Loucy (cell line): ENCODE measurements at regions not wholly inside any gene's neighbourhood (a gene's known extent, or its start where the extent isn't known, plus 50 kb on each side); places are given as distances from the start of the nearest gene placed in this dataset.

Experiments used
- H2AFZ ChIP-seq: fragments of 200-600 bp; sonication (generic); 2 replicates; pipeline ENCODE4 v1.6.0; 2016; ENCODE audit warnings: antibody characterized with exemption, mild to moderate bottlenecking, low read length, moderate library complexity
- H3F3A ChIP-seq: fragments of 200-600 bp; 2 replicates; pipeline ENCODE4 v1.6.0; 2016; ENCODE audit warnings: antibody characterized with exemption, low read depth, mild to moderate bottlenecking
- H3K27me3 ChIP-seq: fragments of 200-600 bp; sonication (generic); 2 replicates; pipeline ENCODE4 v1.6.1; 2014; ENCODE audit warnings: low read length, mild to moderate bottlenecking; ENCODE audit not compliant: insufficient read depth, poor library complexity, severe bottlenecking
- H3K36me3 ChIP-seq: fragments of 200-600 bp; sonication (generic); 2 replicates; pipeline ENCODE4 v1.6.1; 2016; ENCODE audit warnings: low read length; ENCODE audit not compliant: insufficient read depth
- H3K4me1 ChIP-seq: fragments of 200-600 bp; sonication (generic); 2 replicates; pipeline ENCODE4 v1.5.1; 2014; ENCODE audit warnings: low read length, mild to moderate bottlenecking; ENCODE audit not compliant: insufficient read depth, poor library complexity, severe bottlenecking
- H3K4me2 ChIP-seq: fragments of 200-600 bp; sonication (generic); 2 replicates; pipeline ENCODE4 v1.6.0; 2014; ENCODE audit warnings: antibody characterized with exemption, low read length, low read depth, mild to moderate bottlenecking; ENCODE audit not compliant: poor library complexity, severe bottlenecking
- H3K4me3 ChIP-seq: fragments of 200-600 bp; sonication (generic); 2 replicates; pipeline ENCODE4 v1.5.1; 2014; ENCODE audit warnings: low read length, mild to moderate bottlenecking, mixed read lengths; ENCODE audit not compliant: poor library complexity, severe bottlenecking
- H3K79me2 ChIP-seq: fragments of 200-600 bp; sonication (generic); 2 replicates; pipeline ENCODE4 v1.6.1; 2014; ENCODE audit warnings: low read length; ENCODE audit not compliant: insufficient read depth
- H3K9ac ChIP-seq: fragments of 200-600 bp; sonication (generic); 2 replicates; pipeline ENCODE4 v1.6.0; 2014; ENCODE audit warnings: mild to moderate bottlenecking, low read depth, low read length, moderate library complexity; ENCODE audit not compliant: poor library complexity, severe bottlenecking
- H3K9me2 ChIP-seq: fragments of 200-600 bp; sonication (generic); replicated peaks from 2 replicates; pipeline ENCODE4 v1.6.1; 2016; ENCODE audit warnings: low read depth, low read length, mixed read lengths
- H3K9me3 ChIP-seq: fragments of 200-600 bp; sonication (generic); 2 replicates; pipeline ENCODE4 v1.6.1; 2014; ENCODE audit warnings: mild to moderate bottlenecking, antibody characterized with exemption, low read length, low read depth; ENCODE audit not compliant: insufficient read depth
- H4K20me1 ChIP-seq: fragments of 200-600 bp; sonication (generic); 2 replicates; pipeline ENCODE4 v1.6.0; 2014; ENCODE audit warnings: antibody characterized with exemption, low read length, mild to moderate bottlenecking; ENCODE audit not compliant: insufficient read depth, poor library complexity, severe bottlenecking
- EZH2phosphoT487 ChIP-seq: fragments of 200-600 bp; IDR thresholded peaks from 2 replicates; pipeline ENCODE4 v1.6.1; 2018; ENCODE audit warnings: antibody characterized with exemption, mild to moderate bottlenecking, moderate library complexity, borderline replicate concordance
- TF ChIP-seq, protein P1 (sequence below): fragments of 200-600 bp; sonication (generic); conservative IDR thresholded peaks from 2 replicates; pipeline ENCODE4 v1.5.1; 2014; ENCODE audit warnings: mild to moderate bottlenecking, antibody characterized with exemption, low read length

DNA sequence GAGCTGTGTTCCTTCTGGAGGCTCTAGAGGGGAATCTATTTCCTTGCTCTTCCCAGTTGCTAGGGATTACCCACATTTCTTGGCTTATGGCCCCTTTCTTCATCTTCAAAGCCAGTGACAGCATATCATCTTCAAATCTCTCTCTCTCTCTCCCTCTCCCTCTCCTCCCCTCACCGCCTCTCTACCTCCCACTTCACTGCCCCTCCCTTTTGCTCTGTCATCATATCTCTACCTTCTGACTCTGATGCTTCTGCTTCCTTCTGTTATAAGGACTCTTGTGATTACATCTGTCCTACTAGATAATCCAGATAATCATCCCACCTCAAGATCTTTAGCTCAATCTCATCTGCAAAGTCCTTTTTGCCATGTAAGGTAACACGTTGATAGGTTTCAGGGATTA is 93.1 kb upstream of the TEX13D start:
- Histone ChIP-seq H3K9ac (no peak overlapping the region), H4K20me1 (no peaks in the 10 kb centered on the region), H3F3A (no peaks in the 10 kb centered on the region), H3K4me3 (no peak overlapping the region), H3K79me2 (no peaks in the 10 kb centered on the region), H3K27me3 (no peaks in the 10 kb centered on the region), H3K4me1 (no peaks in the 10 kb centered on the region), H3K9me3 (no peaks in the 10 kb centered on the region), H3K4me2 (no peak overlapping the region), H3K9me2 (no peaks in the 10 kb centered on the region), H2AFZ (no peak overlapping the region), H3K36me3 (no peaks in the 10 kb centered on the region)
- TF ChIP-seq EZH2phosphoT487, result no peak
- TF ChIP-seq, protein P1, sequence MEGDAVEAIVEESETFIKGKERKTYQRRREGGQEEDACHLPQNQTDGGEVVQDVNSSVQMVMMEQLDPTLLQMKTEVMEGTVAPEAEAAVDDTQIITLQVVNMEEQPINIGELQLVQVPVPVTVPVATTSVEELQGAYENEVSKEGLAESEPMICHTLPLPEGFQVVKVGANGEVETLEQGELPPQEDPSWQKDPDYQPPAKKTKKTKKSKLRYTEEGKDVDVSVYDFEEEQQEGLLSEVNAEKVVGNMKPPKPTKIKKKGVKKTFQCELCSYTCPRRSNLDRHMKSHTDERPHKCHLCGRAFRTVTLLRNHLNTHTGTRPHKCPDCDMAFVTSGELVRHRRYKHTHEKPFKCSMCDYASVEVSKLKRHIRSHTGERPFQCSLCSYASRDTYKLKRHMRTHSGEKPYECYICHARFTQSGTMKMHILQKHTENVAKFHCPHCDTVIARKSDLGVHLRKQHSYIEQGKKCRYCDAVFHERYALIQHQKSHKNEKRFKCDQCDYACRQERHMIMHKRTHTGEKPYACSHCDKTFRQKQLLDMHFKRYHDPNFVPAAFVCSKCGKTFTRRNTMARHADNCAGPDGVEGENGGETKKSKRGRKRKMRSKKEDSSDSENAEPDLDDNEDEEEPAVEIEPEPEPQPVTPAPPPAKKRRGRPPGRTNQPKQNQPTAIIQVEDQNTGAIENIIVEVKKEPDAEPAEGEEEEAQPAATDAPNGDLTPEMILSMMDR, result no peak

- Histone ChIP-seq H3K4me2 (no peak overlapping the region), H3K9ac (no peak overlapping the region), H4K20me1 (no peaks in the 10 kb centered on the region), H3K36me3 (no peaks in the 10 kb centered on the region), H3K9me3 (no peaks in the 10 kb centered on the region), H3K9me2 (no peaks in the 10 kb centered on the region), H3K79me2 (no peaks in the 10 kb centered on the region), H3K27me3 (no peaks in the 10 kb centered on the region), H3F3A (no peaks in the 10 kb centered on the region), H3K4me3 (no peak overlapping the region), H3K4me1 (no peaks in the 10 kb centered on the region), H2AFZ (no peak overlapping the region)
- TF ChIP-seq EZH2phosphoT487, result no peak
- TF ChIP-seq, protein P1, result no peak
Measured at GRCh38 chrX:124239911-124240310, 92.5 kb upstream of the TEX13D start.

- Histone ChIP-seq H3K9me3 (no peaks in the 10 kb centered on the region), H3F3A (no peaks in the 10 kb centered on the region), H3K27me3 (no peaks in the 10 kb centered on the region), H4K20me1 (no peaks in the 10 kb centered on the region), H3K4me3 (no peak overlapping the region), H3K9ac (no peak overlapping the region), H3K9me2 (no peaks in the 10 kb centered on the region), H3K79me2 (no peaks in the 10 kb centered on the region), H3K36me3 (no peaks in the 10 kb centered on the region), H3K4me1 (no peaks in the 10 kb centered on the region), H2AFZ (no peak overlapping the region), H3K4me2 (no peak overlapping the region)
- no peak for TF ChIP-seq EZH2phosphoT487
- TF ChIP-seq, protein P1, result no peak
Measured at GRCh38 chrX:124240422-124240821, 92.0 kb upstream of the TEX13D start.
